HG03558 (cell line): ENCODE measurements at regions not wholly inside any gene's neighbourhood (a gene's known extent, or its start where the extent isn't known, plus 50 kb on each side); places are given as distances from the start of the nearest gene placed in this dataset.

Source experiments
- ATAC-seq: cut with Tn5 transposase; IDR thresholded peaks from one replicate; pipeline ENCODE4 v1.9.1; 2021; ENCODE audit warnings: moderate number of reproducible peaks; ENCODE audit not compliant: unreplicated experiment; ENCODE audit errors: extremely low read depth

DNA sequence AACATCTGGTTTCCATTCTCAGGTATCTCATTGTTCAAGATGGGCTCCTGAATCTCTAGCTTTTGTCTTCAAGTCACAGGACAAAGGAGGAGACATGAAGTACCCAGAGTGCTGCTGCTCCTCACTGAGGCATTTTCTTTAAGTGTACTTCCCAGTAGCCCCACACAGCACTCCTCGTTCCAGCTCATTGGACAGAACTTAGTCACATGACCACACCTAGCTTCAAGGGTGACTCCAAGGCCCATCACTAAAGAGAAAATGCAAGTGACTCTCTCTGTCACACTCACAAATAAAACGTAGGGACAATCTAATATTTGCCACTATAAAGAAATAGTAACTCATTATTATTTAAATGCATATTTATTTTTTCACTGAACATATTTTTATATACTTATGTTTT is 58.3 kb upstream of the NEUROD6 start:
- no peak for ATAC-seq

DNA sequence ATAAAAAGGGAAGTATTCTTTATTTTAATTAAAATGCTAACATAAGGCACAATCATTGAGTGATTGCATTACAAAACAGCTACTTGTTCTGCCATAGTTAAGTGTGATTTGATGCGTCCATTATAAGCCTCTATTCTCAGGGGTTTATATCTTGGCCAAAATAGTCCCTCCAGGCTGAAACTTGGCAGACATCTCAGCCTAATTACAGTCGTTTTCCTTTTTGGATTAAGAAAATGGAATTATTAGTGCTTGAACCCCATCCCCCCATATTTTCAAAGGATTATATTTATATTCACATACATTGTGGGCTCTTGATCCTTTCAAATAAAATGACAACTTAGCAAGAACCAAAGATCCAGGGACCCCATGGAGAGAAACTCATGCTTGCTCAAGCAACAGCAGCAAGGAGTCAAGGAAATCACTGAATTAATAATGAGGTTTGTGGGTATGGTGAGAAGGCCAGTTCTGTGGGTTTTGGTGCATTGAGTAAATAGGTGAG is 66.7 kb upstream of the NEUROD6 start:
- no peak for ATAC-seq

DNA sequence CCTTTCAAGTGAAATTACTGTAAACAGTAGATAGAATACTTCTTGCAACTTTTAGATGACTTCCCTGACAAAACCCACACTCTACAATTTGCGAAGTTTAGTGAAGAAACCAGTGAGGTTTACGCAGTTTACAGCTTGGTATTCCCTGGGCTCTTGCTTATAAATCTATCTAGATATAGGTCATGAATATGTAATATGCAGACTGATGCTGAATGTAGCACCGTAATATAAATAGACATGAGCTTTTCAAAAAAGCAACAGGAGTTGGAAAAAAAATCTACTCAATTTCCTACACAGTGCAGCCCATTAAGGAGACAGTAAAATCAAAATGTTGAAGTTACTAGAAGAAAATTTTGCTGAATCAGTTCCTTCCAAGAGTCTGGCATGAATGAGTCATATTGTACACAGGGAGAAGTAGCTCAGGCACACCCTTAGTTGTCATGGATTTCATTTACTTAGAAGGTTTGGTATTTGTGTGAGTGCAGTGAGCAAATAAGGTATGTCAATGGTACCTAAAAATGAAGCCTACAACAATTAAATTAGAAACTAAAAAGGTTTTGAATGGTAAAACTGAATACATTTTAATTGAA is 67.7 kb upstream of the NEUROD6 start:
- no peak for ATAC-seq

DNA sequence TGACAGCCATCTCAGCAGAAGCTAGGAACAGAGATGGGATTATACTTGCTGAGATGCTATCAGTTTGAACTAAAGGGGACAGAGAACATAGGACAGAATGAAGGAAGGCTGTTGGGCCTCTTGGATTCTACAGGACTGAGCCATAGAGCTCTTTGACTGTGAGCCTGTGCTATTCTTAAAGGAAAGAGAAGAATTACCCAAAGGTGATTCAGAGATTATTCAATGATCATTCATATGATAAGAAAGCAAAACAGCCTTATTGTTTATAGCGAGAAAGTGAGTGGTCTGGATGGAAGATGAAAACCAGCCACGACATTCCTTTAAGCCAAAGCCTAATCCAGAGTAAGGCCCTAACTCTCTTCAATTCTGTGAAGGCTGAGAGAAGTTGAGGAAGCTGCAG is 69.7 kb upstream of the NEUROD6 start:
- no peak for ATAC-seq

DNA sequence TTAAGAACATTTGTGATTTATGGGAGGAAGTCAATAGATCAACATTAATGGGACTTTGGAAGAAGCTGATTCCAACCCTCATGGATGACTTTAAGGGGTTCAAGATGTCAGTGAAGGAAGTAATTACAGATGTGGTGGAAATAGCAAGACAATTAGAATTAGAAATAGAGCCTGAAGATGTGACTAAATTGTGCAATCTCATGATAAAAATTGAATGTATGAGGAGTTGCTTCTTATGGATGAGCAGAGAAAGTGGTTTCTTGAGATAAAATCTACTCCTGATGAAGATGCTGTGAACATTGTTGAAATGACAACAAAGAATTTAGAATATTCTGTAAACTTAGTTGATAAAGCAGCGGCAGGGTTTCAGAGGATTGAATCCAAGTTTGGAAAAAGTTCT is 70.9 kb upstream of the NEUROD6 start:
- ATAC-seq: no peak

DNA sequence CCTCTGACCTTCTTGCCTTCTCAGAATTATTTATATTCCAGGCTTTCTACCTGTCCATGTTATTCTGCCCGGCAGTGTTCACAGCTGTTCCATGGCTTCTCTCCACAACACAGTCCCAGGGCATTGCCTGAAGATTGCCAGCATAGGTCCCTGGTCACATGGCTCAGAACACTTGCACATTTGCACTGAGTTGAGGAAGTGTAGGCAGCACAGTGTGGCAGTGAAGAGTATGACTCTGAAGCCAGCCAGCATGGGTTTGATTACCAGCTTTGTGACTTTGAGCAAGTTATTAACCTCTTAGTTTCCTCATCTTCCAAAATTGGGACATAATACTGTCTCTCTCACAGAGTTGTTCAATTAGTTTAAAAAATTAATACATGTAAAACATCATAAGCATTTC is 73.2 kb upstream of the NEUROD6 start:
- ATAC-seq: no peak

DNA sequence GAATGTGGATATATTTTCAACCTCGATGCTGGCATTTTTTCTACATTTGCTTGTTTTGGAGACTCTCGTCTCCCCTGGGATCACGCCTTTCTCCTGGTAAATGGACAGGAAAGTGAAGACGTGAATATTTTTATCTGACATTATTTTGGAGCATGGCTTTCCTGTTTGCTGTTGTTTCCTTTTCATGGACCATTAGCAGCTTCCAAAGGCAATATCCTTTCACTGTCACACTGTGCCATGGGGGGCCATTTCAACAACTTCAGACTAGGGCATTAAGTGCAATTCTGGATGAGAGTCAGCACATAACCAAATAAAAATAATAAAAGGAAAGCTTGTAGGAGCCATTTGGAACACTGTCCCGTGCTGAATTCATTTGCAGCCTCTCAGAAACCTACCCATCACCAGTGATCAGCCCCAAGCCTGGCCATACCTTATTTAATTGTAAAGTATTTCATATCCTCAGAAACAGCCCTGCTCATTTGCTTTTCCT is 75.9 kb upstream of the NEUROD6 start:
- ATAC-seq: no peak

DNA sequence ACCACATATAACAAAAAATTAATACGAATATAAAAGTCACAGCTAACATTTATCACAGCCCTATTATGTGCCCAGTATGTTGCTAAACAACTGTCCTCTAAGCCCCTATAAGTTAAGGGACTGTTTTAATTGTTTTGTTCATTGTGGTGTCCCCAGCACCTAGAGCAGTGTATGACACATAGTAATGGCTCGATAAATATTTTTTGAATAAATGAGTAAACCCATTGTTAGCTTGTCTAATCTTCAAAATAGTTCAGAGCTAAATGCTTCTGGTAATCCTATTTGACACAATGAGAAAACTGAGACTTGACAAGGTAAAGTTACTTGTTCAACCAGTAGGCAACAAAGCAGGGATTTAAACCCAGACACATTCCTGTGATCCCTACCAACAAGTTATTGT is 78.4 kb upstream of the NEUROD6 start:
- no peak for ATAC-seq

DNA sequence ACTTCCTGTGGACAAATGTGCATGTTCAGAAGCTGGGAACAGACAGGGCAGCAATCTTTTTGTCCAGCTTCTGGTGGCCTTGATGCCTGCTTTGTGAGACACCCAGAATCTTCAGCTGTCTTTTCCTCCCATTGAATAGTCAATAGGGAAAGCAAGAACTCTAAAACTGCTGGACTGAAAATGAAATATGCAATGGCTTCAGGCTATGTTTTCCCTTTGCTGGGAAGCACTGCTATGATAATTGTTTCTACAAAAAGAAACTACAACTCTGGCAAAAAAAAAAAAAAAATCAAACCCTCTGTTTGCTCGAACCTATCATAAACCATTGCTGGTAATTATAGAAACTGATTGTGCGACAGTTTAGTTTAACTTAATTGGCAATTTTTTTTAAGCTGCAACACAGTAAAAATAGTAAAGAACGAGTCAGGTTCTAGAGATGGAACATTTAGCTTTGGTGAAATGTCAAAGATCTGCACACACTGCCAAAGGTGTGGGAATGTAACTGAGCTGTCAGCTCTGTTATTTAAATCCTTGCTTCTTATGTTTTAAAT is 79.1 kb upstream of the NEUROD6 start:
- ATAC-seq: no peak

DNA sequence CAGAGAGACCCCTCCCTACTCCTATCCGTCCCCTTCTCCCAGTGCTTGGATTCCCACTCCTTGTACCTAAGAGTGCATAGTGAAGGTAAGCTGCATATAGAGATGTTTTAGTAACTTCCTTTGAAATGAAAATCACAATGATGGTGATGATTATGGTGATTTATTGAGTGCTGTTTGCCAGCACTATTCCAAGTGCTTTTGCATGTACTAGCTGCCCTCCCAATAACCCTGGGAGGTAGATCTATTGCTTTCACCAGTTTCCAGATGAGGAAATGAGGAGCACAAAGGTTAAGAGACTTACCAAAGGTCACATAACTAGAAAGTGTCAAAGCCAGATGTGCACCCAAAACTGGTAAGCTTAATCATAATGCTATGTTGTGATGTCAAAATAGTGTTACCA is 80.4 kb upstream of the NEUROD6 start:
- no peak for ATAC-seq

DNA sequence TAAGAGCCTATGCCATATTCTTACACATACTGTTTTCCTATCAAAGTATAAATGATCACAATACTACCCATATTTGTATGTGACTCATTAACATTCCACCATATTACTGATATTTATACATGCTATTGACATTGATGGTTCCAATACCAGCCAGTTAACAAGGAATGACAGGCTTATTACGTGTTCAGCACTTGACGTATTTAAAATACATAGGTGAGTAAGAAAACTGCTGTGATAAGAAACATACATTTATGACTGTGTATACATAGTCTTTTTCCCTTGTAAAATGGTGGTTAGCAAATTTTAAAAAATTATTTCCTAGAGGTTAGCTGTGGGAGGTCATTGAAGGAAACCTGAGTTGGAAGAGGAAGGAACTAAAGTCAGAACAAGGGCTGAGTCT is 81.1 kb upstream of the NEUROD6 start:
- ATAC-seq: no peak

DNA sequence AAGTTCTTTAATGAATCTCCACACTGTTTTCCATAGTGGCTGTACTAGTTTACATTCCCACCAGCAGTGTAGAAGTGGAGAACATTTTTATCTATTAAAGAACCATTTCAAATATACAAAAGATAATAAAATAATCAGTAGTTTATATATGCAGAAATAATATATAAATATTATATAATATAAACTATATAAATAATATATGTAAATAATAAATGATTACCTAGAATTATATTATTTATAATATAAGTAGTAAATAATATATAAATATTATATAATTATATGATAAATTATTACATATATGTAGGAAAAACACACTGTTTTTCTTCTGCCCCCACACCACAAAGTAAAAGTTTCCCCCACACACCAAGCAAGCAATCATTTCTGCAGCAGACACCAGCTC is 83.5 kb upstream of the NEUROD6 start:
- no peak for ATAC-seq

DNA sequence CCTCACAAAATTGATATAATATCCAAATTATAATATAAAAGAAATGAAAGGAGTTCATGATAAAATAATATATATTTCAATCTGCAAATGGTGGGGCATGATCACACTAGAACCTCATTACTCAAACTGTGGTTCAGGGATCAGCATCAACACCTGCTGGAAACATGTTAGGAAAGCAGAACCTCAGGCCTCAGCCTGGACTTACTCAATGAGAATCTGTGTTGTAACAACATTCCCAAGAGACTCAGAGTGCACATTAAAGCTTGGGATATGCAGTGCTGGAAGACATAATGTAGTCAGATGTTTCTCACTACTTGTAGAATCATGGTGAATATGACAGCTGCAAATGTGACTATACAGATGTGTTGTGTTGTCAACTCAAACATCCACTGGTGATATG is 81.7 kb upstream of the ITPRID1 start:
- no peak for ATAC-seq

DNA sequence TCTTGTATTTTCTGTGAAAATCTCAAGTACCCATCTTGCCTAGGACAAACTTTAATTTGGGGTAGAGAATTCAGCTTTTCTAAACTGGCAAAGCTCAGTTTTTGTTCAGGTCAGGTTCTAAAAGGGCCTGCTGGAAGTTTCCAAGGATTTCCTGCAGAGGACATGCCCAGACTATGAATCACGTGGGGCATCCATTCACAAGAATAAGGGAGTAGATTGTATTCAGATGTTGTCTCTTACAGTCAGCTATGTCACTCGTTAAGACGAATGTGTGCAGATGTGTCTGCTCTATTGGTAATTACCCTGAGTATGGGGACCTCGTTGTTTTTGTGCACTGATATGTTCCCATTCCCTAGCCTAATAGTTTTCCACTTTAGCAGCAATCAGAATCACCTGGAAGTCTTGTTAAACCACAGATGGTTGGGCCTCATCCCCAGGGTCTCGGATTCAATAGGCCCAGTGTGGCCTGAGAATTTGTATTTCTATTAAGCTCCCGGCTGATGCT is 81.0 kb upstream of the ITPRID1 start:
- ATAC-seq: no peak

DNA sequence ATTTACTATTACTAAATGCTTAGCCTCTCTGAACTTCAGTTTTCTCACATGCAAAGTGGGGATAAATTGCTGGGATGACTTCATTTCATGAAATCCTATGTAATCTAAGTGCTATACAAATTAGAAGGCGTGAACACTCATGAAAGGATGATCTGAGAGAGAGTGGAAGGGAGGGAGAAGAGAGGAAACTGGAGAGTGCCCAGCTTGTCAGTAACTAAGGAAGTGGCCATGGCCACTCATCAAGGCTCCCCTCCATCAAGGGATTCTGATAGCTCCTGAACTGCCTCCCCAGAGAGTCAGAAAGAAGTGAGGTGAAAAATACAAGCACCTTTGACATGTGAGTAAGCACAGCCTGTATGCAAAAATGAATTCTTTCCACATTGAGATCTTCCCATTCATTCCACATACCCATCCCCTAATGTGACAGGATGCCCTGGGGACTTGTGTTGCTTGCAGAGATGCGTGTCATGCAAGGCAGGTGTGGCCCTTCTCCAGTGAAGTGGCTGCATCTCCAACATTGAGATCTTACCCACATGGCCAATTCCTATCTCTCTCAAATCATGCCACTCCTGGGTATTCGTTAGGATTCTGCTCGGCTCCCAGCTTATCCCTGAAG is 76.5 kb upstream of the ITPRID1 start:
- ATAC-seq: no peak

DNA sequence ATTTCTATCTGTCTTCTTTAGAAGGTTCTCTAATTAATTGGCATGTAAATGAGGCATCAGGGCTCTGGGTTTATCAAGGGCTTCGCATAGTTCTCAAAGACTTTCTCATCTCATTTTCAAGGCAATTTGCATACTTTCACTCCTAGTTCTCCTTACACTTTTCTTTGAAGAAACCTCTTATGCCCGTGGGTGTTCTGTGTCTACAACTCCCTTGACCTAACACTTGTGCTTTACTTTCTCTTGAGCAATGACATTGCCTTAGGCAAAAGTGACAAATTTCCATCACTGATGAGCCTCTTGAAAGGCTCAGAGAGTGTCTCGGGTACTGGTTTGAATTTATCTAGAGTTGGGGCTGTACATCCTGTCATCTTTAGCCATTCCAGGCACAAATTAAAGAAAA is 74.7 kb upstream of the ITPRID1 start:
- ATAC-seq: no peak

DNA sequence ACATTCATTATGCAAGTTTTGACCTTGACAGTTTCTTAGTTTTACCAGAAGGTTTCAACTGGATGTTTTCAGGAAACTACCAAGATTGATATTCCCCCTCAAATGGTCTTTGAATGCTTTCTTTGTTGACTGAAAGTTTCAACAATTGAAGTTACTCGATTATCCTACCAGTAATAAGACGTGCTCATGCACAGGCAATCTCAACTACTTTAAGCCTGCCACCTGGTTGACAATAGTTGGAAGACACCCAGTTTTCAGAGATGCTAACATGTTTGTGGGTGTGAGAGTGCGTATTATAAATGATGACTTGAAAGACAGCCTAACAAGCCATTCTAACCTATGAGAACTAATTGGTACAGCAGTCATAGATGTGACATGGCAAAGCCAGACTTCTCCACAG is 73.4 kb upstream of the ITPRID1 start:
- ATAC-seq: no peak

DNA sequence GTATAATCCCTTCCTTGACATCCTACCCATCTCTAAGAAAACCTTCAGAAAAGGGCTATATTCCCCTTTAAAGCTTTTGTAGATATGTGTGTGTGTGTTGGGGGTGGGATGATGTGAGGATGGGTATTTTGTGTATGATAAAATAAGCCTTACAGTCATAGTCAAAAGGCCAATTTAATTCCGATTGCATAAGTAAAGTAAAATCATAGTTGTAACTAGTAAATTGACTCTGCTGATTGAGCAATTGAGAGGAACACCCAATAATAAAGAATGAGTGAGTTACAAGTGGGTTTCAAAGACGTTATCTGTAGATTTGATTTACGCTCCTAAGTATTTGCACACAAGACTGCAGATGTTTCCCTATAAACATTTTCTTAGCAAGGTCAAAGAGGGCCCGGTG is 71.3 kb upstream of the ITPRID1 start:
- ATAC-seq: no peak

DNA sequence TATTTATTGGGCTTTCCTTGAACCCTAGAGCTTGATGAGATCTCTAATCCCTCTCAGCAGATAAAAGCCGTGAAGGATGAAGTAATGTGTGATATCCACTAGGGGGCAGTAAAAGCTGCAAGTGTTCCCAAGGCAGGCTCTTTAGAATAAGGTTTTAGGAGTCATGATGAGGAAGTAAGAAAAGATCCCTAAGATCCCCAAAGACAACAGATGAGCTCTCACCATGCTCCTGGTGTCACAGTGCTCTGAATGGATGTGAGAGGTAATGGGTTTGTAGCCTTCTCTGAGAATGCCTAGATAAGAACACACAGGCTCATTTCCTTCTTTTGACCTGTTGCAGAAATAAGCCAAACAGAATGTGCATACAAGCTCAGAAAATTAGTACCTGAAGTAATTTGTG is 70.4 kb upstream of the ITPRID1 start:
- ATAC-seq: peak; percentile 62

DNA sequence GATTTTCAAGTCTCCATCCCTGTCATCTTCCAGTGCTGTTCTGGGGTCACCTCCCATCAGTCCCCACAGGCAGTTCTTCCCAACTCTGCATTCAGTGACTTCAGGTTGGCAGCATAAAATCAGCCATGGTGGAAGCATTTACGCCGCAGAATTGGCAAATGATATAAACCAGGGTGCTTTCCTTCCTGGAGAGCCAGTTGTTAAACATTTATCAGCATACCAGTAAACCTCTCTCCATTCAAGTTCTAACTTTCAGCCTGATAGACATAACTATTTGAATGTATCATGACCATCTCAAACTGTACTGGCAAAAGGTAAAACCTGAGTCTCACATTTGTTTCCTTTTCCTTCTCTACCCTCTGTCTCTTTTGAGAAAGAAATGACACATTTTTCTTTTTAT is 69.7 kb upstream of the ITPRID1 start:
- ATAC-seq: no peak

DNA sequence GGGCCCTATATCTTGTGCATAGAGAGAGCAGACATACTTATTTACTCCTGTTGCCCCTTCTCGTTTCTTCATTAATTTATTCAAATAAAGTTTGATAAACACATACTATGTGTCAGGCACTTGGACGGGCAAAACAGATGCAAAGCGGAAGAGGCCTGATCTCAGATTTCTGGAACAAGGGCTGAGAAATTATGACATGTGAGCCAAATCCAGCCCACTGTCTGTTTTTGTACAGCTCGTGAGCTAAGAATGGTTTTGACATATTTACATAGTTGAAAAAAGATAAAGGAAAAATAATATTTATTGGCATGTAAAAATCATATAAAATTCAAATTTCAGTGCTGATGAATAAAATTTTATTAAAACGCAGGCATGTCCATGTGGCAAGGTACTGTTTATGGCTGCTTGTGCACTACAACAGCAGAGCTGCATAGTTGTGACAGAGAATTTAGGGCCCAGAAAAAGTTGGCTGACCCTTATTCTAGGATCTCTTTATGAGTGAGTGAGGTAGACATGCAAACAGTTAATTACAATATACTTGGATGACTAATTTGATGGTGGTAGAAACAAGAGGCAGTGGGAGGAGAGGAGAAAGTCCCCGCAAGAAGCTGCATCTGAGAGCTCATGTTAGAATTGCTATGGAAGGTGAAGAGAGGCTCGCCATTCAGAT is 68.1 kb upstream of the ITPRID1 start:
- ATAC-seq: no peak
